ENCODE measurements at regions not wholly inside any gene's neighbourhood (a gene's known extent, or its start where the extent isn't known, plus 50 kb on each side); places are given as distances from the start of the nearest gene placed in this dataset.

GRCh38 chr2:222080141-222080540, 218.7 kb downstream of the PAX3 start:
- no peak for TF ChIP-seq CTCF (conservative IDR thresholded peaks at IDR 0.05)
- TF ChIP-seq EZH2 (IDR thresholded peaks at IDR 0.05; ENCODE audit: low read depth), result no peak

All from PC-9 (cell line).